GM23338 (cell line): ENCODE measurements at regions not wholly inside any gene's neighbourhood (a gene's known extent, or its start where the extent isn't known, plus 50 kb on each side); places are given as distances from the start of the nearest gene placed in this dataset.

Experiments
- ATAC-seq: fragments of 200-7000 bp; cut with Tn5 transposase; 3 replicates; pipeline ENCODE4 v1.9.1; 2020
- DNase-seq: peaks from one replicate; pipeline ENCODE4 v3.0.0-alpha.2; 2015; ENCODE audit warnings: low spot score
- H2AFZ ChIP-seq: fragments of 200-600 bp; sonication (generic); 2 replicates; pipeline ENCODE4 v1.8.0; 2016; ENCODE audit warnings: antibody characterized with exemption, mild to moderate bottlenecking, moderate library complexity
- H3F3A ChIP-seq: fragments of 200-600 bp; sonication (generic); replicated peaks from 2 replicates; pipeline ENCODE4 v1.8.0; 2017; ENCODE audit warnings: antibody characterized with exemption, mixed run types, low read depth
- H3K27ac ChIP-seq: fragments of 200-600 bp; sonication (generic); 2 replicates; pipeline ENCODE4 v1.6.1; 2016; ENCODE audit warnings: low read depth
- H3K27me3 ChIP-seq: fragments of 200-600 bp; sonication (generic); 2 replicates; pipeline ENCODE4 v1.8.0; 2016; ENCODE audit warnings: mild to moderate bottlenecking, mixed run types, moderate library complexity; ENCODE audit not compliant: insufficient read depth
- H3K36me3 ChIP-seq: fragments of 200-600 bp; sonication (generic); 2 replicates; pipeline ENCODE4 v1.8.0; 2016; ENCODE audit warnings: mild to moderate bottlenecking; ENCODE audit not compliant: insufficient read depth
- H3K4me1 ChIP-seq: fragments of 200-600 bp; sonication (generic); 2 replicates; pipeline ENCODE4 v1.8.0; 2016; ENCODE audit warnings: mild to moderate bottlenecking, moderate library complexity; ENCODE audit not compliant: insufficient read depth
- H3K4me2 ChIP-seq: fragments of 200-600 bp; sonication (generic); 2 replicates; pipeline ENCODE4 v1.7.1; 2017; ENCODE audit warnings: mixed run types
- H3K4me3 ChIP-seq: fragments of 200-600 bp; sonication (generic); 2 replicates; pipeline ENCODE4 v1.6.1; 2016; ENCODE audit warnings: mixed run types
- H3K79me2 ChIP-seq: fragments of 200-600 bp; sonication (generic); replicated peaks from 2 replicates; pipeline ENCODE4 v1.8.0; 2017; ENCODE audit warnings: mild to moderate bottlenecking; ENCODE audit not compliant: insufficient read depth
- H3K9me2 ChIP-seq: fragments of 200-600 bp; sonication (generic); 2 replicates; pipeline ENCODE4 v1.8.0; 2017; ENCODE audit not compliant: insufficient read depth
- H4K20me1 ChIP-seq: fragments of 200-600 bp; sonication (generic); replicated peaks from 2 replicates; pipeline ENCODE4 v1.8.0; 2017; ENCODE audit warnings: mild to moderate bottlenecking; ENCODE audit not compliant: insufficient read depth
- H3K27ac Mint-ChIP-seq: 2 replicates; pipeline ENCODE4 v1.8.0; 2020; ENCODE audit warnings: inconsistent platforms, mild to moderate bottlenecking, moderate library complexity, mixed read lengths
- H3K27me3 Mint-ChIP-seq: 3 replicates; pipeline ENCODE4 v1.8.0; 2022; ENCODE audit warnings: low read depth, mild to moderate bottlenecking, moderate library complexity, mixed read lengths, inconsistent platforms; ENCODE audit not compliant: insufficient read depth, poor library complexity
- H3K36me3 Mint-ChIP-seq: 3 replicates; pipeline ENCODE4 v1.8.0; 2021; ENCODE audit warnings: low read depth, mild to moderate bottlenecking, inconsistent platforms, moderate library complexity, mixed read lengths
- H3K4me1 Mint-ChIP-seq: 3 replicates; pipeline ENCODE4 v1.8.0; 2020; ENCODE audit warnings: mild to moderate bottlenecking, inconsistent platforms, mixed read lengths
- H3K4me3 Mint-ChIP-seq: 3 replicates; pipeline ENCODE4 v1.8.0; 2021; ENCODE audit warnings: moderate library complexity, mild to moderate bottlenecking, inconsistent platforms, mixed read lengths
- H3K9me3 Mint-ChIP-seq: 3 replicates; pipeline ENCODE4 v1.8.0; 2020; ENCODE audit warnings: moderate library complexity, mild to moderate bottlenecking, inconsistent platforms, mixed read lengths
- CREB1 ChIP-seq: fragments of 250-450 bp; sonication (Bioruptor Pico); IDR thresholded peaks from 2 replicates; pipeline ENCODE4 v1.5.0; 2020; ENCODE audit warnings: low read depth, mild to moderate bottlenecking, moderate library complexity
- CTCF ChIP-seq, 2 experiments: fragments of 200-600 bp in 1 of 2; sonication (generic) in 1 of 2; conservative IDR thresholded peaks; 2 replicates each; pipeline versions ENCODE4 v1.5.1 to v1.6.1; 2016 to 2017; ENCODE audit warnings: antibody characterized with exemption in 2 of 2, low read depth in 2 of 2, mild to moderate bottlenecking in 2 of 2, moderate library complexity in 1 of 2
- EZH2 ChIP-seq: fragments of 200-600 bp; sonication (generic); IDR thresholded peaks from one replicate; pipeline ENCODE4 v1.8.0; 2017; ENCODE audit warnings: antibody characterized with exemption, mild to moderate bottlenecking, low read depth; ENCODE audit not compliant: unreplicated experiment
- EZH2phosphoT487 ChIP-seq: fragments of 200-600 bp; sonication (generic); IDR thresholded peaks from one replicate; pipeline ENCODE4 v1.8.1; 2018; ENCODE audit warnings: antibody characterized with exemption; ENCODE audit not compliant: unreplicated experiment
- POLR2AphosphoS5 ChIP-seq: IDR thresholded peaks from 2 replicates; pipeline ENCODE4 v1.6.1; 2016; ENCODE audit warnings: antibody characterized with exemption, low read depth
- STAT1 ChIP-seq: IDR thresholded peaks from one replicate; pipeline ENCODE4 v1.6.1; 2016; ENCODE audit warnings: antibody characterized with exemption; ENCODE audit not compliant: unreplicated experiment
- ZNF114 ChIP-seq: fragments of 250-450 bp; sonication (Bioruptor Pico); IDR thresholded peaks from 2 replicates; pipeline ENCODE4 v1.5.0; 2020; ENCODE audit warnings: mild to moderate bottlenecking, moderate library complexity
- ZNF462 ChIP-seq: fragments of 250-450 bp; sonication (Bioruptor Pico); IDR thresholded peaks from 2 replicates; pipeline ENCODE4 v1.5.0; 2020; ENCODE audit warnings: mild to moderate bottlenecking, moderate library complexity
- TF ChIP-seq, protein P1 (sequence below): IDR thresholded peaks from 2 replicates; pipeline ENCODE4 v1.6.1; 2016; ENCODE audit warnings: antibody characterized with exemption

GRCh38 chr3:41092844-41093243, 106.5 kb upstream of the CTNNB1 start:
- H3K4me1 Mint-ChIP-seq: peaks cover 7% of the 10 kb centered on the region; the same call in 2 of the 3 replicates
- H3K4me3 Mint-ChIP-seq: no peak overlapping the region
- DNase-seq (no peak), ATAC-seq (no peak)
- H3K4me1 ChIP-seq: no peaks in the 10 kb centered on the region
- H3K27ac Mint-ChIP-seq: no peak overlapping the region
- H4K20me1 ChIP-seq: no peaks in the 10 kb centered on the region
- no peak overlapping the region for H3K27ac ChIP-seq
- no peaks in the 10 kb centered on the region for H3K27me3 ChIP-seq
- no peaks in the 10 kb centered on the region for H3K79me2 ChIP-seq
- H3K4me2 ChIP-seq: no peak overlapping the region
- H3K36me3 ChIP-seq: no peaks in the 10 kb centered on the region
- no peaks in the 10 kb centered on the region for H3K9me3 Mint-ChIP-seq
- no peak overlapping the region for H2AFZ ChIP-seq
- H3K36me3 Mint-ChIP-seq: no peaks in the 10 kb centered on the region
- H3K27me3 Mint-ChIP-seq: peaks cover 8% of the 10 kb centered on the region
- peaks cover 9% of the 10 kb centered on the region; the same call in 1 of the 2 replicates for H3K9me2 ChIP-seq
- TF ChIP-seq CREB1: no peak
- TF ChIP-seq, protein P1, sequence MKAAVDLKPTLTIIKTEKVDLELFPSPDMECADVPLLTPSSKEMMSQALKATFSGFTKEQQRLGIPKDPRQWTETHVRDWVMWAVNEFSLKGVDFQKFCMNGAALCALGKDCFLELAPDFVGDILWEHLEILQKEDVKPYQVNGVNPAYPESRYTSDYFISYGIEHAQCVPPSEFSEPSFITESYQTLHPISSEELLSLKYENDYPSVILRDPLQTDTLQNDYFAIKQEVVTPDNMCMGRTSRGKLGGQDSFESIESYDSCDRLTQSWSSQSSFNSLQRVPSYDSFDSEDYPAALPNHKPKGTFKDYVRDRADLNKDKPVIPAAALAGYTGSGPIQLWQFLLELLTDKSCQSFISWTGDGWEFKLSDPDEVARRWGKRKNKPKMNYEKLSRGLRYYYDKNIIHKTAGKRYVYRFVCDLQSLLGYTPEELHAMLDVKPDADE: no peak
- TF ChIP-seq CTCF (conservative IDR thresholded peaks at IDR 0.05; ENCODE audit: low read depth in 2 of 2): no peak
- no peaks in the 10 kb centered on the region for H3F3A ChIP-seq
- no peak overlapping the region for H3K4me3 ChIP-seq

DNA sequence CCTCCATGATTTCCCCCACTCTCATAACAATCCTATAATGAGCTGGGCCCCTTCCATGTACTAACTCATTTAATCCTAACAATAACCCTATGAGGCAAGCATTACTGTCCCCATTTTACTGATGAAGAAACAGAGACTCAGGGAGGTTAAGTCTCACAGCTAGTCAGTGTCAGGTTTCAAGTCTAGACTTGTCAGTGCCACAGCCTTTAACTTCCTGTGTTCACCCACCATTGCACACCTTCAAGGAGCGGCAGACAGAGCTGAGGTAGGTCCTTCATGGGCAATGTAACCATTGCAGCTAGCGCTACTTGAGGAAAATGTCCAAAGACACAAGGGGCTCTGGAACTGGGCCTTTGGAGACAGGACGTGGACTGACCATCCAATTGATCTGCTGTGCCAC, 105.8 kb upstream of the CTNNB1 start:
- no peaks in the 10 kb centered on the region for H3K36me3 Mint-ChIP-seq
- H3K9me3 Mint-ChIP-seq: no peaks in the 10 kb centered on the region
- Histone ChIP-seq H3K4me2 (no peak overlapping the region), H2AFZ (no peak overlapping the region), H4K20me1 (no peaks in the 10 kb centered on the region), H3K9me2 (peaks cover 9% of the 10 kb centered on the region; the same call in 1 of the 2 replicates), H3K27me3 (no peaks in the 10 kb centered on the region), H3K4me3 (no peak overlapping the region), H3K79me2 (no peaks in the 10 kb centered on the region), H3K36me3 (no peaks in the 10 kb centered on the region), H3K27ac (no peak overlapping the region), H3F3A (no peaks in the 10 kb centered on the region), H3K4me1 (no peaks in the 10 kb centered on the region)
- no peak overlapping the region for H3K27ac Mint-ChIP-seq
- DNase-seq (no peak), ATAC-seq (no peak)
- H3K27me3 Mint-ChIP-seq: peaks cover 8% of the 10 kb centered on the region
- H3K4me3 Mint-ChIP-seq: no peak overlapping the region
- H3K4me1 Mint-ChIP-seq: peaks cover under 1% of the 10 kb centered on the region; the same call in 2 of the 3 replicates
- TF ChIP-seq STAT1: no peak
- TF ChIP-seq CREB1: no peak
- no peak for TF ChIP-seq EZH2
- no peak for TF ChIP-seq POLR2AphosphoS5
- TF ChIP-seq ZNF114: no peak

DNA sequence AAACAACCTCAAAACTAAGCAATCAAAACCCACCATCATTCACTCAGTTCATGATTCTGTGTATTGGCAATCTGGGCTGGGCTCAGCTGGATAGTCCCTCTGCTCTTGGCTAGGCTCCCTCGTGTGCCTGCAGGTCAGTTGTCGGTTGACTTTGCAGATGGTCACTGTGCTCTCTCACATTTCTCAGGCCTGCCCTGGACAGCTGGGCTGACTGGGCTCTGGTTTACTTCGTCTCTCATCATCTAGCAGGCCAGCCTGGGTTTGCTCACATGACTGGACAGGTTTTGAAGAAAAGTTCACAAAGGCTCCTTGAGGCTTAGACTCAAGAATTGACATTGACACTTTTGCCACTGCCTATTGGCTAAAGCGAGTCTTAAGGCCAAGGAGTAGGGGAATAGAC, 105.0 kb upstream of the CTNNB1 start:
- Histone ChIP-seq H3K4me2 (no peak overlapping the region), H3K36me3 (no peaks in the 10 kb centered on the region), H3F3A (no peaks in the 10 kb centered on the region), H3K4me1 (no peaks in the 10 kb centered on the region), H4K20me1 (no peaks in the 10 kb centered on the region), H3K4me3 (no peak overlapping the region), H3K27ac (no peak overlapping the region), H3K79me2 (no peaks in the 10 kb centered on the region), H3K9me2 (peaks cover 6% of the 10 kb centered on the region; the same call in 1 of the 2 replicates), H2AFZ (no peak overlapping the region), H3K27me3 (no peaks in the 10 kb centered on the region)
- H3K9me3 Mint-ChIP-seq: no peaks in the 10 kb centered on the region
- H3K27me3 Mint-ChIP-seq: peaks cover 8% of the 10 kb centered on the region
- H3K4me3 Mint-ChIP-seq: no peak overlapping the region
- ATAC-seq (no peak), DNase-seq (no peak)
- no peaks in the 10 kb centered on the region for H3K36me3 Mint-ChIP-seq
- H3K4me1 Mint-ChIP-seq: no peaks in the 10 kb centered on the region
- H3K27ac Mint-ChIP-seq: no peak overlapping the region
- no peak for TF ChIP-seq CREB1
- TF ChIP-seq EZH2phosphoT487: no peak
- no peak for TF ChIP-seq POLR2AphosphoS5
- no peak for TF ChIP-seq STAT1
- no peak for TF ChIP-seq ZNF462 (CRISPR knock-in tag)
